ENCODE measurements at regions not wholly inside any gene's neighbourhood (a gene's known extent, or its start where the extent isn't known, plus 50 kb on each side); places are given as distances from the start of the nearest gene placed in this dataset.

DNA sequence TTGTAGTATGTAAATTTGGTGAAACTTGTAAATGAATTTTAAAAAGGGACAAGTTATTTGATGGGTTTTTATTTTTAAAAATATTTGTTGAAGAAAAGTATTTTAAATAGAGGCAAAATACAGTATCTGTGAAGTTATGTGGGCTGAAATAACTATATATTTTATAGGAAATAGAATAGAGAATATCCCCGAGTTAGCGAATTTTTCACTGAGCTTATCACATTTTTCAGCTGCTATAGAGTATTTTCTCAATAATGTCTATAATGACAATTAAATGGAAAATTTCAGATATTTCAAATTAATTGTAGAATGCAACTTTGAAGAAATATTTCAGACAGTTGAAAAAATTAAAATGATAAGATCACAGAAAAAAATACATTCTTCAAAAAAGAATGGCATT lies 166.4 kb upstream of the TP63 start:
- TF ChIP-seq POLR2A (IDR thresholded peaks at IDR 0.05; ENCODE audit: low read depth, low read length) (no peak), POLR2AphosphoS5 (IDR thresholded peaks at IDR 0.05; ENCODE audit: low read depth, low read length) (no peak), TAF1 (IDR thresholded peaks at IDR 0.05; ENCODE audit: borderline replicate concordance, low read depth, low read length) (no peak)

Data from GM12892 (cell line).